Kidney (tissue), 13 donors: ENCODE measurements at regions not wholly inside any gene's neighbourhood (a gene's known extent, or its start where the extent isn't known, plus 50 kb on each side); places are given as distances from the start of the nearest gene placed in this dataset.

Experiments used
- DNase-seq, 5 donors: peaks; one replicate each; pipeline ENCODE4 v3.0.0-alpha.2; 2013 to 2020
- FAIRE-seq: peaks from 2 replicates; lab custom pipeline; 2012; peaks lifted over from hg19 to GRCh38; lab: Jason Lieb, UNC
- H3K27ac ChIP-seq, 2 donors: one replicate each; pipeline ENCODE4 v1.7.0; 2013; ENCODE audit warnings: low read depth in 2 of 2, low read length in 2 of 2, inconsistent platforms in 1 of 2
- H3K27me3 ChIP-seq: one replicate; pipeline ENCODE4 v1.7.1; 2013; ENCODE audit warnings: low read length, inconsistent platforms; ENCODE audit not compliant: control insufficient read depth, insufficient read depth
- H3K36me3 ChIP-seq, 3 donors: one replicate each; pipeline versions ENCODE4 v1.7.0 to v1.7.1; 2013; ENCODE audit warnings: low read length in 3 of 3, control low read depth in 1 of 3, inconsistent platforms in 1 of 3; ENCODE audit not compliant: insufficient read depth in 3 of 3, control insufficient read depth in 2 of 3
- H3K4me1 ChIP-seq, 3 donors: one replicate each; pipeline versions ENCODE4 v1.7.0 to v1.7.1; 2013; ENCODE audit warnings: low read length in 3 of 3, inconsistent platforms in 1 of 3, low read depth in 1 of 3; ENCODE audit not compliant: control insufficient read depth in 2 of 3, insufficient read depth in 2 of 3
- H3K4me3 ChIP-seq, 3 donors: one replicate each; pipeline versions ENCODE4 v1.7.0 to v1.8.1; 2013; ENCODE audit warnings: low read length in 3 of 3, control low read depth in 1 of 3, inconsistent platforms in 1 of 3
- H3K9ac ChIP-seq, 3 donors: one replicate each; pipeline versions ENCODE4 v1.7.0 to v1.7.1; 2013; ENCODE audit warnings: low read length in 3 of 3, control low read depth in 1 of 3, inconsistent platforms in 1 of 3
- H3K9me3 ChIP-seq, 3 donors: one replicate each; pipeline versions ENCODE4 v1.7.0 to v1.7.1; 2013; ENCODE audit warnings: low read length in 3 of 3, control low read depth in 1 of 3, inconsistent platforms in 1 of 3; ENCODE audit not compliant: control insufficient read depth in 2 of 3, insufficient read depth in 1 of 3
- intact Hi-C: fragments of 100-400 bp; cut with DNase I; formaldehyde crosslinking; loops from one replicate; pipeline ENCODE4 v1.11.1; 2022
- TF ChIP-seq, protein P1 (sequence below): IDR thresholded peaks from 3 replicates; pipeline ENCODE4 v1.5.1; 2012; ENCODE audit warnings: mild to moderate bottlenecking, moderate library complexity, borderline replicate concordance; ENCODE audit not compliant: insufficient read depth; ENCODE audit errors: extremely low read depth
- donor health status: control.
- donor health status: control.
- donor health status: control.
- donor health status: control.
- donor health status: control.
- donor health status: DM: yes; HTN: yes; CAD: no.
- donor health status: Normal renal cell carcinoma (clear cell type).

DNA sequence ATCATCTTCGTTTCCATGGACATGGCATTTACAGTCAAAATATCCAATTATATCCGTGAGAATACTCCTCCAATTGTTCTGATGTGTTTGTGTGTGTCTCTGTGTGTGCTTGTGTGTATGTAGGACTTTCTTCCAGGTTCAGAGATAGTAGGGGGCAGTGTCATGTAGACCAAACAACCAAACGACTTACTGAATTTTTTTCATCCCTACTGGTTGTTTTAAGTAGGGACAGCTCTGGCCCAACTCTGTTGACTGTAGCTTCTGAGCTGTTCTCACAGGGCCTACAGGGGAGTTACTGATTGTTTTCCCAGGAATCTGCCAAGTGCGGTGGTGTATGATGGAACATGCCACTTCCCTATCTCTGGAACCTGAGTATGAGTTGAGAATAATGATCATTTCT is 69.6 kb downstream of the ETAA1 start:
- no peaks in the 10 kb centered on the region for H3K27me3 ChIP-seq
- no peaks in the 10 kb centered on the region for H3K36me3 ChIP-seq
- H3K9me3 ChIP-seq, result no peaks in the 10 kb centered on the region
- DNase-seq, result no peak
- intact Hi-C loops, result no loop called here
- no peak overlapping the region for H3K9ac ChIP-seq
- TF ChIP-seq, protein P1, sequence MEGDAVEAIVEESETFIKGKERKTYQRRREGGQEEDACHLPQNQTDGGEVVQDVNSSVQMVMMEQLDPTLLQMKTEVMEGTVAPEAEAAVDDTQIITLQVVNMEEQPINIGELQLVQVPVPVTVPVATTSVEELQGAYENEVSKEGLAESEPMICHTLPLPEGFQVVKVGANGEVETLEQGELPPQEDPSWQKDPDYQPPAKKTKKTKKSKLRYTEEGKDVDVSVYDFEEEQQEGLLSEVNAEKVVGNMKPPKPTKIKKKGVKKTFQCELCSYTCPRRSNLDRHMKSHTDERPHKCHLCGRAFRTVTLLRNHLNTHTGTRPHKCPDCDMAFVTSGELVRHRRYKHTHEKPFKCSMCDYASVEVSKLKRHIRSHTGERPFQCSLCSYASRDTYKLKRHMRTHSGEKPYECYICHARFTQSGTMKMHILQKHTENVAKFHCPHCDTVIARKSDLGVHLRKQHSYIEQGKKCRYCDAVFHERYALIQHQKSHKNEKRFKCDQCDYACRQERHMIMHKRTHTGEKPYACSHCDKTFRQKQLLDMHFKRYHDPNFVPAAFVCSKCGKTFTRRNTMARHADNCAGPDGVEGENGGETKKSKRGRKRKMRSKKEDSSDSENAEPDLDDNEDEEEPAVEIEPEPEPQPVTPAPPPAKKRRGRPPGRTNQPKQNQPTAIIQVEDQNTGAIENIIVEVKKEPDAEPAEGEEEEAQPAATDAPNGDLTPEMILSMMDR, result no peak
- H3K27ac ChIP-seq, result no peak overlapping the region
- H3K4me1 ChIP-seq, result no peaks in the 10 kb centered on the region
- no peak overlapping the region for H3K4me3 ChIP-seq
- no peak for FAIRE-seq

DNA sequence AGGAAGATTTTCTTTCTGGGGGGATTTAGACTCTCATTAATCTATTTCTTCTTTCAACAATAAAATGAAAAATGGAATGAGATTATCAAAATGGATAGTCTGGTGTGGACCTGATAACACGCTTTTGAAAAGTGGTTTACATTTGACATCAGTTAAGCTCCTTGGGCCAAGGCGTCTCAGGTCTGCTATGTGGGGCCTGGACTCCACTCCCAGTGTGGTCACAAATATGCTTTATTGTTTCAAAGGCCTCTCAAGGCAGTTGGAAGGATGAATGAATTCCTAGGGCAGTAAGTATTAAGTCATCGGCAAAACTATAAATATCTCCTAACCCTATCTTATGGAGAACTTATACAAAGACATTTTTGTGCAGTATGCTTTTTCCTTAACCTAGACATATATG is 74.5 kb downstream of the ETAA1 start:
- FAIRE-seq (no peak), DNase-seq (no peak)

DNA sequence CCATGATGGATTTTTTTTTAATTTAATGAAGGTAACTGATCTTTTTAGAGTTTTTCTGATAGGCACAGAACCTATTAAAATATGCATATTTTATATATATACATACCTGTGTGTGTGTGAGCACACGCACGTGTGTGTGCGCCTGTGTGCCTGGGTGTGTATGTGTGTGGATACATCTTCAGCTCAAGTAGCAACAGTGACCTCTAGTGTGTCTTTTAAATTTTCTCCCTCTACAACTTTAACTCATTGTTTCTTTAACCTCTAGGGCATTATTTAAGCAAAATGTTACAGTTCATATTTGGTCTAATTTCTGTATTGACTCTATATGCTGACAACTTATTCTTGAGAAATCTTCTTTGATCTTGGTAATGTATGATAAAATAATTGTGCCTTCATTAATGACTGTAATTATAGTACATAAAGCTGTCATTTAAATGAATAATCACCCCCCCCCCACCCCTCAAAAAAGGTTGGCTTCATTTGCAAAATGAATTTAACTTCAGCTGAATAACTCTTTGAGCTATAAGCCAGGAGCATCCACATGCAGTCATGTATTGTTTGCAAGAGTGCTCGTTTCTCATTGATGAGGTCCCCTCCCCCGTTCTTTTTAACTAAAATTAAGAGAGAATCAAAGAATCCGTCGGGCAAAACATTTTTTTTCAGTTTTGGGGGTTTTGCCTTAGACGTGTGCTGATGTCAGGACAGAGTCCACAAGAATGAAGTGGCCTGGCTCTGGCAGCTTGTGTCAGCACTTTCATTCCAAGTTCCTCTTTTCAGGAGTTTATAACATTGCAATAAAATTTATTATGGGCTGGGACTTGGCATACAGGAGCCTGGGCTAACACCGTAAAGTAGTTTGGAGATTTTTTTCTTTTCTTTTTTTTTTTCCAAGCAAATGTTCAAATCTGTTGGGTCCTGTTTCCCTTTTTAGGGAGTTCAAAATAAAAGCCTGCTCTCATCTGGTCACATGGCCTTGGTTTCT is 80.0 kb downstream of the ETAA1 start:
- Histone ChIP-seq H3K4me3 (no peak overlapping the region), H3K4me1 (no peaks in the 10 kb centered on the region), H3K27me3 (no peaks in the 10 kb centered on the region), H3K27ac (no peak overlapping the region), H3K36me3 (no peaks in the 10 kb centered on the region), H3K9me3 (no peaks in the 10 kb centered on the region), H3K9ac (no peak overlapping the region)
- intact Hi-C loops, result no loop called here
- TF ChIP-seq, protein P1, result peak; percentile 22
- FAIRE-seq, result peak; percentile 41
- peak in 2 of 5 donors; percentile 73 to 87 for DNase-seq

More for the DNA sequence above, 74.5 kb downstream of the ETAA1 start:
- Histone ChIP-seq H3K9ac (no peak overlapping the region), H3K27me3 (no peaks in the 10 kb centered on the region), H3K36me3 (no peaks in the 10 kb centered on the region), H3K4me3 (no peak overlapping the region), H3K4me1 (no peaks in the 10 kb centered on the region), H3K27ac (no peak overlapping the region), H3K9me3 (no peaks in the 10 kb centered on the region)
- intact Hi-C loops, result no loop called here
- TF ChIP-seq, protein P1, result no peak
